ENCODE measurements at regions not wholly inside any gene's neighbourhood (a gene's known extent, or its start where the extent isn't known, plus 50 kb on each side); places are given as distances from the start of the nearest gene placed in this dataset.

- Mint-ChIP-seq H3K27ac (ENCODE audit: unreplicated experiment) (no peak overlapping the region), H3K9me3 (ENCODE audit: unreplicated experiment) (no peaks in the 10 kb centered on the region), H3K36me3 (ENCODE audit: insufficient read depth, unreplicated experiment) (no peaks in the 10 kb centered on the region), H3K4me1 (ENCODE audit: low read depth, unreplicated experiment) (no peaks in the 10 kb centered on the region), H3K27me3 (ENCODE audit: insufficient read depth, unreplicated experiment) (peaks cover 16% of the 10 kb centered on the region), H3K4me3 (ENCODE audit: unreplicated experiment) (no peak overlapping the region)
- Histone ChIP-seq H3K4me1 (no peaks in the 10 kb centered on the region), H3K36me3 (ENCODE audit: control insufficient read depth, insufficient read depth, low read length) (no peaks in the 10 kb centered on the region), H3K4me3 (ENCODE audit: low read depth, low read length) (no peak overlapping the region), H3K27me3 (replicated peaks; ENCODE audit: control insufficient read depth, insufficient read depth, low read length) (no peaks in the 10 kb centered on the region; the same call in 1 of the 2 replicates), H3K9me3 (no peaks in the 10 kb centered on the region)
- intact Hi-C loops (cut with micrococcal nuclease; ENCODE audit: unreplicated experiment): no loop called here
- TF ChIP-seq CTCF (IDR thresholded peaks at IDR 0.05; ENCODE audit: insufficient read depth in 1 of 2, low read depth in 1 of 2, low read length in 1 of 2, severe bottlenecking in 1 of 2, unreplicated experiment in 1 of 2): no peak
- POLR2A ChIA-PET: no interaction called here
- no TSS peak for BruUV-seq (replicated peaks)
- DNase-seq: no peak
- CTCF ChIA-PET: no interaction called here
These were observed 90.3 kb upstream of the CLDN5 start for GRCh38 chr22:19614536-19614863.

GRCh38 chr22:19615001-19615461, 90.8 kb upstream of the CLDN5 start:
- Mint-ChIP-seq H3K9me3 (ENCODE audit: unreplicated experiment) (no peaks in the 10 kb centered on the region), H3K4me3 (ENCODE audit: unreplicated experiment) (peak overlapping the region; percentile 42), H3K4me1 (ENCODE audit: low read depth, unreplicated experiment) (no peaks in the 10 kb centered on the region), H3K36me3 (ENCODE audit: insufficient read depth, unreplicated experiment) (no peaks in the 10 kb centered on the region), H3K27me3 (ENCODE audit: insufficient read depth, unreplicated experiment) (peaks cover 19% of the 10 kb centered on the region), H3K27ac (ENCODE audit: unreplicated experiment) (no peak overlapping the region)
- H3K36me3 ChIP-seq (ENCODE audit: control insufficient read depth, insufficient read depth, low read length): no peaks in the 10 kb centered on the region
- ChIA-PET POLR2A (no interaction called here), CTCF (no interaction called here)
- intact Hi-C loops (cut with micrococcal nuclease; ENCODE audit: unreplicated experiment): no loop called here
- TF ChIP-seq CTCF (IDR thresholded peaks at IDR 0.05; ENCODE audit: insufficient read depth in 1 of 2, low read depth in 1 of 2, low read length in 1 of 2, severe bottlenecking in 1 of 2, unreplicated experiment in 1 of 2): no peak
- DNase-seq: no peak
- no peaks in the 10 kb centered on the region; the same call in 1 of the 2 replicates for H3K27me3 ChIP-seq (replicated peaks; ENCODE audit: control insufficient read depth, insufficient read depth, low read length)
- no peaks in the 10 kb centered on the region for H3K9me3 ChIP-seq
- BruUV-seq (replicated peaks): no TSS peak
- H3K4me1 ChIP-seq: no peaks in the 10 kb centered on the region
- no peak overlapping the region for H3K4me3 ChIP-seq (ENCODE audit: low read depth, low read length)

GRCh38 chr22:19615867-19616581, 91.8 kb upstream of the CLDN5 start:
- no peak for DNase-seq
- no TSS peak for BruUV-seq (replicated peaks)
- Mint-ChIP-seq H3K4me3 (ENCODE audit: unreplicated experiment) (no peak overlapping the region), H3K27ac (ENCODE audit: unreplicated experiment) (no peak overlapping the region), H3K9me3 (ENCODE audit: unreplicated experiment) (no peaks in the 10 kb centered on the region), H3K27me3 (ENCODE audit: insufficient read depth, unreplicated experiment) (peaks cover 17% of the 10 kb centered on the region), H3K36me3 (ENCODE audit: insufficient read depth, unreplicated experiment) (no peaks in the 10 kb centered on the region), H3K4me1 (ENCODE audit: low read depth, unreplicated experiment) (no peaks in the 10 kb centered on the region)
- Histone ChIP-seq H3K9me3 (no peaks in the 10 kb centered on the region), H3K4me1 (no peaks in the 10 kb centered on the region), H3K27me3 (replicated peaks; ENCODE audit: control insufficient read depth, insufficient read depth, low read length) (no peaks in the 10 kb centered on the region; the same call in 1 of the 2 replicates), H3K4me3 (ENCODE audit: low read depth, low read length) (no peak overlapping the region), H3K36me3 (ENCODE audit: control insufficient read depth, insufficient read depth, low read length) (no peaks in the 10 kb centered on the region)
- POLR2A ChIA-PET: interaction anchor here (0.6 kb wide), 2 partner anchors 436 to 442 kb away, joined by 5 to 6 read pairs; no protein-coding TSS in a partner anchor
- CTCF ChIA-PET: interaction anchor here (0.7 kb wide), 1 partner anchor 13 kb away, joined by 5 read pairs; no protein-coding TSS in a partner anchor
- no peak for TF ChIP-seq CTCF (IDR thresholded peaks at IDR 0.05; ENCODE audit: insufficient read depth in 1 of 2, low read depth in 1 of 2, low read length in 1 of 2, severe bottlenecking in 1 of 2, unreplicated experiment in 1 of 2)
- intact Hi-C loops (cut with micrococcal nuclease; ENCODE audit: unreplicated experiment): no loop called here
